Spleen (tissue), 7 donors: ENCODE measurements at regions not wholly inside any gene's neighbourhood (a gene's known extent, or its start where the extent isn't known, plus 50 kb on each side); places are given as distances from the start of the nearest gene placed in this dataset.
"Not testable (repeated sequence)": the region's sequence is repeated elsewhere in the genome, so short reads cannot be mapped to it uniquely, and the experiment has no call there.

Experiments
- CTCF ChIP-seq, 11 experiments: fragments of 200-600 bp in 7 of 11; fragments of 450-650 bp in 4 of 11; sonication (generic) in 4 of 11; IDR thresholded peaks in 8 of 11; conservative IDR thresholded peaks in 3 of 11; 1 replicate in 7 of 11; 2 replicates in 4 of 11; pipeline versions ENCODE4 v1.4.0 to v1.8.0; 2016 to 2021; ENCODE audit warnings: antibody characterized with exemption in 11 of 11, inconsistent platforms in 4 of 11, mild to moderate bottlenecking in 1 of 11
- POLR2A ChIP-seq, 3 donors: fragments of 450-650 bp; IDR thresholded peaks; one replicate each; pipeline ENCODE4 v1.5.1; 2017; ENCODE audit warnings: antibody characterized with exemption in 3 of 3, mild to moderate bottlenecking in 1 of 3
- POLR2AphosphoS5 ChIP-seq, 3 donors: sonication (generic); formaldehyde crosslinking; IDR thresholded peaks; one replicate each; pipeline ENCODE4 v1.5.1; 2017; ENCODE audit warnings: antibody characterized with exemption in 3 of 3
- donor health status: DM: no; HTN: no; CAD: no; lungs with moderate emphysema.
- donor health status: DM: no; HTN: no; CAD: no.
- donor health status: DM: no; HTN: no; CAD: no.

DNA sequence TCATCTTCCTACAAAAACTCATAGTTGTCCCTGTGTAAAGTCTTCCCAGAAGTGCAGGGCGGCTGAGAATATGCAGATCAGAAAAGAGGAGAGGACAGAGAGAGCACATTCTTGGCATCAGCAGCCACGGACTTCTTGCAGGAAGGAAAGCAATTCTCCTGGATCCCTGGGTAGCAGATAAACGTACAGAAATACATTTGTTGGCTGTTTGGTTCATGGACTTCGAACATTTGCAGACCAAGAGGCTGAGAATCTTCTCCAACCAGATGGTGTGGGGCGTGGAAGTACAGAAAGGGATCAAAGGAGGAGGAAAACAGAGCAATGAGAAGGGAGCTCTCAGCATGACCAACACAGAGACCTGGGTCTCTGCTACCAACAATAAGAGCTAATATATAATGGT lies 319.9 kb downstream of the NPHP4 start:
- TF ChIP-seq CTCF (IDR thresholded peaks at IDR 0.05 in 8 of 11, conservative IDR thresholded peaks at IDR 0.05 in 3 of 11); POLR2A (IDR thresholded peaks at IDR 0.05); POLR2AphosphoS5 (IDR thresholded peaks at IDR 0.05): not testable (repeated sequence)
